ENCODE measurements at regions not wholly inside any gene's neighbourhood (a gene's known extent, or its start where the extent isn't known, plus 50 kb on each side); places are given as distances from the start of the nearest gene placed in this dataset.
"Not testable (repeated sequence)": the region's sequence is repeated elsewhere in the genome, so short reads cannot be mapped to it uniquely, and the experiment has no call there.

DNA sequence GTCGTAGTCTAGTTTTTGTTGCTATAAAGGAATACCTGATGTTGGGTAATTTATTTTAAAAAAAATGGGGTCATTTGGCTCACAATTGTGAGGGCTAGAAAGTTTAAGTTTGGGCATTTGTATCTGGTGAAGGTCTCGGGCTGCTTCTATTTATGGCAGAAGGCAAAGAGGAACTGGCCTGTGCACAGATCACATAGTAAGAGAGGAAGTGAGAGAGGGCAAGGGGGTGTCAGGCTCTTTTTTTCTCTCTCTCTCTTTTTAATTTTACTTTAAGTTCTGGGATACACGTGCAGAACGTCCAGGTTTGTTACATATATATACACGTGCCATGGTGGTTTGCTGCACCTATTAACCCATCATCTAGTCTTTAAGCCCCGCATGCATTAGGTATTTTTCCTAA, 453.3 kb downstream of the DIRAS2 start:
- peaks cover 3% of the 10 kb centered on the region for H3K9me3 ChIP-seq (ENCODE audit: control insufficient read depth, low read length)
- no peaks in the 10 kb centered on the region for H3K79me1 ChIP-seq (replicated peaks; ENCODE audit: low read length, poor library complexity, severe bottlenecking)
- no peak overlapping the region for H2BK15ac ChIP-seq (ENCODE audit: low read depth, poor library complexity, severe bottlenecking)
- H3K9ac ChIP-seq (ENCODE audit: low read length): no peak overlapping the region
- no peak overlapping the region for H2BK5ac ChIP-seq (ENCODE audit: low read depth, low read length, poor library complexity, severe bottlenecking)
- H3K23ac ChIP-seq (ENCODE audit: low read length in 2 of 2): no peak overlapping the region
- H3K4me3 ChIP-seq (ENCODE audit: insufficient read depth in 1 of 2, low read depth in 1 of 2, low read length in 2 of 2): no peak overlapping the region
- H4K8ac ChIP-seq (ENCODE audit: low read length): no peak overlapping the region
- H3K4me1 ChIP-seq (ENCODE audit: control insufficient read depth, insufficient read depth, low read depth, low read length): no peaks in the 10 kb centered on the region
- no peak overlapping the region for H2BK120ac ChIP-seq (ENCODE audit: low read depth, low read length)
- no peak overlapping the region for H2AFZ ChIP-seq (ENCODE audit: low read depth, low read length)
- H2BK12ac ChIP-seq (ENCODE audit: low read length in 2 of 2): no peak overlapping the region
- H3K4me2 ChIP-seq (ENCODE audit: low read length, poor library complexity, severe bottlenecking): no peak overlapping the region
- no peak for DNase-seq
- H3K18ac ChIP-seq (ENCODE audit: low read depth in 1 of 2, low read length in 2 of 2): no peak overlapping the region
- H3K27me3 ChIP-seq (ENCODE audit: control insufficient read depth in 1 of 2, insufficient read depth in 1 of 2, low read length in 2 of 2): peaks cover 0 to 3% of the 10 kb centered on the region in 2 experiments
- no peak overlapping the region for H2AK5ac ChIP-seq (ENCODE audit: low read length, severe bottlenecking)
- no peaks in the 10 kb centered on the region for H3K36me3 ChIP-seq (ENCODE audit: control insufficient read depth in 1 of 2, insufficient read depth in 2 of 2, low read depth in 1 of 2, low read length in 2 of 2)
- no peak overlapping the region for H4K91ac ChIP-seq (ENCODE audit: low read length)
- no peak overlapping the region for H3K14ac ChIP-seq (ENCODE audit: low read length in 2 of 2)
- H3K4ac ChIP-seq (ENCODE audit: low read depth in 1 of 2, low read length in 2 of 2): no peak overlapping the region
- 87% methylated on average over 6 of the region's 6 CpGs for WGBS
- H3K27ac ChIP-seq (ENCODE audit: low read length, poor library complexity, severe bottlenecking): no peak overlapping the region

DNA sequence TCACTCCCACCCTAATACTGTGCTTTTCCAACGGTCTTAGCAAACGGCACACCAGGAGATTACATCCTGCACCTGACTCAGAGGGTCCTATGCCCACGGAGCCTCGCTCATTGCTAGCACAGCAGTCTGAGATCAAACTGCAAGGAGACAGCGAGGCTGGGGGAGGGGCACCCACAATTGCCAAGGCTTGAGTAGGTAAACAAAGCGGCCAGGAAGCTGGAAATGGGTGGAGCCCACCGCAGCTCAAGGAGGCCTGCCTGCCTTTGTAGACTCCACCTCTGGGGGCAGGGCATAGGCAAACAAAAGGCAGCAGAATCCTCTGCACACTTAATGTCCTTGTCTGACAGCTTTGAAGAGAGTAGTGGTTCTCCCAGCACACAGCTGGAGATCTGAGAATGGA, 450.2 kb downstream of the DIRAS2 start:
- not testable (repeated sequence) for H3K14ac ChIP-seq (ENCODE audit: low read length in 2 of 2); DNase-seq; H3K4ac ChIP-seq (ENCODE audit: low read depth in 1 of 2, low read length in 2 of 2); H3K4me1 ChIP-seq (ENCODE audit: control insufficient read depth, insufficient read depth, low read depth, low read length); H3K9me3 ChIP-seq (ENCODE audit: control insufficient read depth, low read length); H4K8ac ChIP-seq (ENCODE audit: low read length); H2AFZ ChIP-seq (ENCODE audit: low read depth, low read length); H3K36me3 ChIP-seq (ENCODE audit: control insufficient read depth in 1 of 2, insufficient read depth in 2 of 2, low read depth in 1 of 2, low read length in 2 of 2); H3K9ac ChIP-seq (ENCODE audit: low read length); H3K4me2 ChIP-seq (ENCODE audit: low read length, poor library complexity, severe bottlenecking); H3K18ac ChIP-seq (ENCODE audit: low read depth in 1 of 2, low read length in 2 of 2); H3K27me3 ChIP-seq (ENCODE audit: control insufficient read depth in 1 of 2, insufficient read depth in 1 of 2, low read length in 2 of 2); H3K79me1 ChIP-seq (replicated peaks; ENCODE audit: low read length, poor library complexity, severe bottlenecking); H3K4me3 ChIP-seq (ENCODE audit: insufficient read depth in 1 of 2, low read depth in 1 of 2, low read length in 2 of 2); H2BK5ac ChIP-seq (ENCODE audit: low read depth, low read length, poor library complexity, severe bottlenecking); H3K27ac ChIP-seq (ENCODE audit: low read length, poor library complexity, severe bottlenecking); H2BK120ac ChIP-seq (ENCODE audit: low read depth, low read length); H2AK5ac ChIP-seq (ENCODE audit: low read length, severe bottlenecking); H3K23ac ChIP-seq (ENCODE audit: low read length in 2 of 2); H2BK12ac ChIP-seq (ENCODE audit: low read length in 2 of 2); H4K91ac ChIP-seq (ENCODE audit: low read length); H2BK15ac ChIP-seq (ENCODE audit: low read depth, poor library complexity, severe bottlenecking)
- WGBS: 83% methylated on average over 7 of the region's 7 CpGs

DNA sequence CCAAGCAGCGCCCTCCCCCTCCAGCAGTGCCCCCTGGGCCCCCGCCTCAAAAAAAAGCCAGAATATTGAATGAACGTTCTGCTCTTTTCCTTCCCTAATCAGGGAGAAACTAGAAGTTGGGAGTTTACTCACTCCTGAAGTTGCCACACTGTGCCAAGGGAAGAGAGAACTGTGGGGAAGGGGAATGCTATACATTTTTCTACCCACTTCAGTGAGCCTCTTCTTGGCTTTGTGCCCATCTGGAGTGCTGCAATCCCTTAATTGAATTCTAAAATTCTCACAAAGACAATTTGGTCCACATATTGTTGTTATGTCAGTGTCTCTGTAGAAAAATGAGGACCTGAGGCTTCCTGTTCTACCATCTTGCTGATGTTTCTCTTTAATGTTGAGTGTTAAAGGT, 443.7 kb downstream of the DIRAS2 start:
- H3K36me3 ChIP-seq (ENCODE audit: control insufficient read depth in 1 of 2, insufficient read depth in 2 of 2, low read depth in 1 of 2, low read length in 2 of 2): no peaks in the 10 kb centered on the region
- H3K79me1 ChIP-seq (replicated peaks; ENCODE audit: low read length, poor library complexity, severe bottlenecking): no peaks in the 10 kb centered on the region
- no peak overlapping the region for H2BK15ac ChIP-seq (ENCODE audit: low read depth, poor library complexity, severe bottlenecking)
- H3K18ac ChIP-seq (ENCODE audit: low read depth in 1 of 2, low read length in 2 of 2): no peak overlapping the region
- no peak overlapping the region for H3K27ac ChIP-seq (ENCODE audit: low read length, poor library complexity, severe bottlenecking)
- no peak overlapping the region for H4K8ac ChIP-seq (ENCODE audit: low read length)
- no peak overlapping the region for H2BK5ac ChIP-seq (ENCODE audit: low read depth, low read length, poor library complexity, severe bottlenecking)
- H3K27me3 ChIP-seq (ENCODE audit: control insufficient read depth in 1 of 2, insufficient read depth in 1 of 2, low read length in 2 of 2): peaks cover 3% of the 10 kb centered on the region in 2 experiments
- H2BK120ac ChIP-seq (ENCODE audit: low read depth, low read length): no peak overlapping the region
- WGBS: 63% methylated on average over 2 of the region's 3 CpGs
- H3K9ac ChIP-seq (ENCODE audit: low read length): no peak overlapping the region
- H3K4me1 ChIP-seq (ENCODE audit: control insufficient read depth, insufficient read depth, low read depth, low read length): no peaks in the 10 kb centered on the region
- no peak for DNase-seq
- no peak overlapping the region for H3K4ac ChIP-seq (ENCODE audit: low read depth in 1 of 2, low read length in 2 of 2)
- H2AFZ ChIP-seq (ENCODE audit: low read depth, low read length): no peak overlapping the region
- no peak overlapping the region for H3K14ac ChIP-seq (ENCODE audit: low read length in 2 of 2)
- no peak overlapping the region for H4K91ac ChIP-seq (ENCODE audit: low read length)
- H3K4me3 ChIP-seq (ENCODE audit: insufficient read depth in 1 of 2, low read depth in 1 of 2, low read length in 2 of 2): no peak overlapping the region
- H3K9me3 ChIP-seq (ENCODE audit: control insufficient read depth, low read length): no peaks in the 10 kb centered on the region
- H3K23ac ChIP-seq (ENCODE audit: low read length in 2 of 2): no peak overlapping the region
- no peak overlapping the region for H2BK12ac ChIP-seq (ENCODE audit: low read length in 2 of 2)
- H2AK5ac ChIP-seq (ENCODE audit: low read length, severe bottlenecking): no peak overlapping the region
- H3K4me2 ChIP-seq (ENCODE audit: low read length, poor library complexity, severe bottlenecking): no peak overlapping the region

DNA sequence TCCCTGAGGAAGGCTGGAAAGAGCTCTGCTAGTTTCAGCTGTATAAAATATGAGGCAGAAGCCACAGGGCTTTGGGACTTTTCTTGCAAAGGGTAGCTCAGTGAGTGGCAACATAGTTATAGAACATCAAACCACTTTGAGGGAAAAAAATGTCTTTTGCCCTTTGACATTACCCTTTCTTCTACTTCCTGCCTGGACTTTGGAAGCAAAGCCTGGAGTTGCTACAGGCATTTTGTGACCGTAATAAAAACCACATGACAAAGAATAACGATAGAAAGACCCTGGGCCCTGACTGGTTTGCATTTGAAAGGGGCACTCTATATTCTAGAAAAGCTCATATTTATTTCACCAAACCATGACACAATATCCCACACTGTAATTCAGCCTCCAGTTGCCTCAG, 440.9 kb downstream of the DIRAS2 start:
- no peaks in the 10 kb centered on the region for H3K36me3 ChIP-seq (ENCODE audit: control insufficient read depth in 1 of 2, insufficient read depth in 2 of 2, low read depth in 1 of 2, low read length in 2 of 2)
- H3K4me3 ChIP-seq (ENCODE audit: insufficient read depth in 1 of 2, low read depth in 1 of 2, low read length in 2 of 2): no peak overlapping the region
- no peak overlapping the region for H3K14ac ChIP-seq (ENCODE audit: low read length in 2 of 2)
- H3K79me1 ChIP-seq (replicated peaks; ENCODE audit: low read length, poor library complexity, severe bottlenecking): no peaks in the 10 kb centered on the region
- no peak overlapping the region for H2BK120ac ChIP-seq (ENCODE audit: low read depth, low read length)
- H3K4ac ChIP-seq (ENCODE audit: low read depth in 1 of 2, low read length in 2 of 2): no peak overlapping the region
- DNase-seq: no peak
- no peak overlapping the region for H3K9ac ChIP-seq (ENCODE audit: low read length)
- H2AK5ac ChIP-seq (ENCODE audit: low read length, severe bottlenecking): no peak overlapping the region
- WGBS: 17% methylated on average over 2 of the region's 2 CpGs
- H3K27ac ChIP-seq (ENCODE audit: low read length, poor library complexity, severe bottlenecking): no peak overlapping the region
- H3K27me3 ChIP-seq (ENCODE audit: control insufficient read depth in 1 of 2, insufficient read depth in 1 of 2, low read length in 2 of 2): peaks cover 3 to 10% of the 10 kb centered on the region in 2 experiments
- H3K9me3 ChIP-seq (ENCODE audit: control insufficient read depth, low read length): no peaks in the 10 kb centered on the region
- no peak overlapping the region for H3K23ac ChIP-seq (ENCODE audit: low read length in 2 of 2)
- no peak overlapping the region for H2BK12ac ChIP-seq (ENCODE audit: low read length in 2 of 2)
- H4K91ac ChIP-seq (ENCODE audit: low read length): no peak overlapping the region
- no peak overlapping the region for H2AFZ ChIP-seq (ENCODE audit: low read depth, low read length)
- H3K4me1 ChIP-seq (ENCODE audit: control insufficient read depth, insufficient read depth, low read depth, low read length): no peaks in the 10 kb centered on the region
- no peak overlapping the region for H2BK15ac ChIP-seq (ENCODE audit: low read depth, poor library complexity, severe bottlenecking)
- no peak overlapping the region for H3K4me2 ChIP-seq (ENCODE audit: low read length, poor library complexity, severe bottlenecking)
- no peak overlapping the region for H3K18ac ChIP-seq (ENCODE audit: low read depth in 1 of 2, low read length in 2 of 2)
- H2BK5ac ChIP-seq (ENCODE audit: low read depth, low read length, poor library complexity, severe bottlenecking): no peak overlapping the region
- no peak overlapping the region for H4K8ac ChIP-seq (ENCODE audit: low read length)
